ENCODE measurements at regions not wholly inside any gene's neighbourhood (a gene's known extent, or its start where the extent isn't known, plus 50 kb on each side); places are given as distances from the start of the nearest gene placed in this dataset.
"Not testable (repeated sequence)": the region's sequence is repeated elsewhere in the genome, so short reads cannot be mapped to it uniquely, and the experiment has no call there.

GRCh38 chrX:146615628-146616348 is 193.8 kb upstream of the CXorf51B start:
- H3K27ac ChIP-seq (ENCODE audit: low read length), result no peak overlapping the region
- POLR2A ChIA-PET, result no interaction called here
- no TSS peak for BruUV-seq (replicated peaks)
- H3K4me3 ChIP-seq (ENCODE audit: low read depth in 2 of 2, low read length in 2 of 2), result no peak overlapping the region
- no peak for DNase-seq (ENCODE audit: low read depth, low spot score)
- ATAC-seq, result no peak
- no peaks in the 10 kb centered on the region for H3K9me3 ChIP-seq (ENCODE audit: control insufficient read depth, insufficient read depth, low read depth, low read length)
- H3K4me1 ChIP-seq (ENCODE audit: control insufficient read depth, insufficient read depth, low read length), result no peaks in the 10 kb centered on the region
- CTCF ChIA-PET, result no interaction called here
- in situ Hi-C loops (cut with HindIII; ENCODE audit: low pct_unique_long_range_greater_than_20kb, low sequenced_read_pairs), result no loop called here
- H3K27me3 ChIP-seq (ENCODE audit: control insufficient read depth, insufficient read depth, low read length), result no peaks in the 10 kb centered on the region
- no peaks in the 10 kb centered on the region for H3K36me3 ChIP-seq (ENCODE audit: control insufficient read depth, insufficient read depth, low read length)
- no peak for TF ChIP-seq SIN3A (IDR thresholded peaks at IDR 0.05; ENCODE audit: borderline replicate concordance, insufficient read depth, low read depth, low read length)
- no peak for TF ChIP-seq CTCF (IDR thresholded peaks at IDR 0.05)
- no peak for TF ChIP-seq REST (IDR thresholded peaks at IDR 0.05; ENCODE audit: insufficient read depth in 1 of 2, low read depth in 2 of 2, low read length in 1 of 2)
- no peak for TF ChIP-seq POLR2AphosphoS5 (IDR thresholded peaks at IDR 0.05; ENCODE audit: low read depth, low read length)
- no peak for TF ChIP-seq TCF7L2 (IDR thresholded peaks at IDR 0.05; ENCODE audit: low read depth, low read length)
- intact Hi-C loops (cut with micrococcal nuclease; ENCODE audit: unreplicated experiment), result no loop called here

- intact Hi-C loops (cut with micrococcal nuclease; ENCODE audit: unreplicated experiment); in situ Hi-C loops (cut with HindIII; ENCODE audit: low pct_unique_long_range_greater_than_20kb, low sequenced_read_pairs); H3K27ac ChIP-seq (ENCODE audit: low read length); H3K27me3 ChIP-seq (ENCODE audit: control insufficient read depth, insufficient read depth, low read length); H3K4me1 ChIP-seq (ENCODE audit: control insufficient read depth, insufficient read depth, low read length); H3K4me3 ChIP-seq (ENCODE audit: low read depth in 2 of 2, low read length in 2 of 2); H3K36me3 ChIP-seq (ENCODE audit: control insufficient read depth, insufficient read depth, low read length); BruUV-seq (replicated peaks); CTCF ChIA-PET; ATAC-seq; DNase-seq (ENCODE audit: low read depth, low spot score); H3K9me3 ChIP-seq (ENCODE audit: control insufficient read depth, insufficient read depth, low read depth, low read length); POLR2A ChIA-PET: not testable (repeated sequence)
Measured at GRCh38 chrX:146619943-146620342, 189.6 kb upstream of the CXorf51B start.

GRCh38 chrX:146658379-146658778 is 151.2 kb upstream of the CXorf51B start:
- in situ Hi-C loops (cut with HindIII; ENCODE audit: low pct_unique_long_range_greater_than_20kb, low sequenced_read_pairs), result no loop called here
- ATAC-seq, result no peak
- POLR2A ChIA-PET, result no interaction called here

More at GRCh38 chrX:146658379-146658778, 151.2 kb upstream of the CXorf51B start:
- no peak for DNase-seq (ENCODE audit: low read depth, low spot score)
- Histone ChIP-seq H3K27ac (ENCODE audit: low read length) (no peak overlapping the region), H3K27me3 (ENCODE audit: control insufficient read depth, insufficient read depth, low read length) (no peaks in the 10 kb centered on the region), H3K4me3 (ENCODE audit: low read depth in 2 of 2, low read length in 2 of 2) (no peak overlapping the region), H3K4me1 (ENCODE audit: control insufficient read depth, insufficient read depth, low read length) (no peaks in the 10 kb centered on the region), H3K9me3 (ENCODE audit: control insufficient read depth, insufficient read depth, low read depth, low read length) (no peaks in the 10 kb centered on the region), H3K36me3 (ENCODE audit: control insufficient read depth, insufficient read depth, low read length) (no peaks in the 10 kb centered on the region)
- CTCF ChIA-PET, result no interaction called here
- TF ChIP-seq SIN3A (IDR thresholded peaks at IDR 0.05; ENCODE audit: borderline replicate concordance, insufficient read depth, low read depth, low read length) (no peak), POLR2AphosphoS5 (IDR thresholded peaks at IDR 0.05; ENCODE audit: low read depth, low read length) (no peak), REST (IDR thresholded peaks at IDR 0.05; ENCODE audit: insufficient read depth in 1 of 2, low read depth in 2 of 2, low read length in 1 of 2) (no peak), TCF7L2 (IDR thresholded peaks at IDR 0.05; ENCODE audit: low read depth, low read length) (no peak), CTCF (IDR thresholded peaks at IDR 0.05) (no peak)
- intact Hi-C loops (cut with micrococcal nuclease; ENCODE audit: unreplicated experiment), result no loop called here
- BruUV-seq (replicated peaks), result no TSS peak
